K562 (cell line): ENCODE measurements at regions not wholly inside any gene's neighbourhood (a gene's known extent, or its start where the extent isn't known, plus 50 kb on each side); places are given as distances from the start of the nearest gene placed in this dataset.

ENCODE experiments used
- BACH1 ChIP-seq: fragments of 200-800 bp; sonication (Bioruptor generic); IDR thresholded peaks from 2 replicates; pipeline ENCODE4 v1.6.1; 2016; ENCODE audit warnings: missing genetic modification characterization, missing compliant biosample characterization
- CBX2 ChIP-seq: fragments of 200-600 bp; sonication (generic); IDR thresholded peaks from one replicate; pipeline ENCODE4 v1.6.1; 2012; ENCODE audit warnings: mild to moderate bottlenecking, low read length, inconsistent platforms; ENCODE audit not compliant: insufficient read depth, poor library complexity, severe bottlenecking
- CREB3 ChIP-seq: fragments of 450-650 bp; conservative IDR thresholded peaks from 2 replicates; pipeline ENCODE4 v1.6.1; 2016; ENCODE audit warnings: missing genetic modification characterization, low read depth, mild to moderate bottlenecking, missing compliant biosample characterization, moderate library complexity
- ETV1 ChIP-seq: fragments of 450-650 bp; conservative IDR thresholded peaks from 2 replicates; pipeline ENCODE4 v1.6.1; 2016; ENCODE audit warnings: missing genetic modification characterization, control low read depth, low read depth, missing compliant biosample characterization
- FOS ChIP-seq: IDR thresholded peaks from 3 replicates; pipeline ENCODE4 v1.6.1; 2011; ENCODE audit not compliant: insufficient read length; ENCODE audit errors: extremely low read depth
- GTF2A2 ChIP-seq: IDR thresholded peaks from 2 replicates; pipeline ENCODE4 v1.6.1; 2016; ENCODE audit warnings: mild to moderate bottlenecking, missing genetic modification characterization, missing compliant biosample characterization
- HEY1 ChIP-seq: fragments of 250-450 bp; sonication (Bioruptor Pico); IDR thresholded peaks from 2 replicates; pipeline ENCODE4 v1.5.0; 2020; ENCODE audit warnings: mild to moderate bottlenecking, moderate library complexity, borderline replicate concordance
- HNRNPLL ChIP-seq: fragments of 200-400 bp; formaldehyde crosslinking; IDR thresholded peaks from 2 replicates; pipeline ENCODE4 v1.6.1; 2017; ENCODE audit warnings: low read length, low read depth, mild to moderate bottlenecking; ENCODE audit not compliant: poor library complexity, severe bottlenecking
- MGA ChIP-seq: fragments of 450-650 bp; IDR thresholded peaks from 2 replicates; pipeline ENCODE4 v1.6.1; 2016; ENCODE audit warnings: mild to moderate bottlenecking, moderate library complexity
- NEUROD1 ChIP-seq: fragments of 150-350 bp; IDR thresholded peaks from 2 replicates; pipeline ENCODE4 v1.6.1; 2014; ENCODE audit warnings: borderline replicate concordance, low read length, low read depth; ENCODE audit not compliant: partially characterized antibody
- NFIX ChIP-seq: fragments of 250-450 bp; sonication (Bioruptor Pico); IDR thresholded peaks from 2 replicates; pipeline ENCODE4 v1.4.0; 2020; ENCODE audit warnings: low read depth, mild to moderate bottlenecking, moderate library complexity
- SIX5 ChIP-seq, 2 experiments: IDR thresholded peaks; 2 replicates each; pipeline ENCODE4 v1.6.1; 2011; ENCODE audit warnings: low read length in 2 of 2, borderline replicate concordance in 1 of 2, low read depth in 1 of 2, mild to moderate bottlenecking in 1 of 2, moderate library complexity in 1 of 2; ENCODE audit not compliant: insufficient read depth in 1 of 2
- SMAD1 ChIP-seq: fragments of 150-350 bp; IDR thresholded peaks from 2 replicates; pipeline ENCODE4 v1.6.1; 2014; ENCODE audit warnings: low read length, low read depth; ENCODE audit not compliant: partially characterized antibody
- ZNF197 ChIP-seq: fragments of 200-800 bp; sonication (Bioruptor generic); IDR thresholded peaks from 2 replicates; pipeline ENCODE4 v1.6.1; 2016; ENCODE audit warnings: low read depth, missing genetic modification characterization, missing compliant biosample characterization
- ZNF561 ChIP-seq: fragments of 450-650 bp; formaldehyde crosslinking; conservative IDR thresholded peaks from 2 replicates; pipeline ENCODE4 v1.4.0; 2020; ENCODE audit warnings: mild to moderate bottlenecking, moderate library complexity
- ZNF717 ChIP-seq: fragments of 250-450 bp; sonication (Bioruptor Pico); IDR thresholded peaks from 2 replicates; pipeline ENCODE4 v1.5.0; 2021

GRCh38 chr2:216292886-216293301, 79.4 kb downstream of the MARCHF4 start (continued):
- TF ChIP-seq HEY1 (CRISPR knock-in tag): no peak
- no peak for TF ChIP-seq ZNF561
- TF ChIP-seq ZNF197: no peak
- no peak for TF ChIP-seq CBX2
- no peak for TF ChIP-seq HNRNPLL
- no peak for TF ChIP-seq NEUROD1
- TF ChIP-seq SIX5 (IDR thresholded peaks at IDR 0.05; ENCODE audit: borderline replicate concordance in 1 of 2, insufficient read depth in 1 of 2, low read depth in 1 of 2, low read length in 2 of 2): no peak
- no peak for TF ChIP-seq ZNF717 (CRISPR knock-in tag)
- no peak for TF ChIP-seq ETV1 (tag)
- no peak for TF ChIP-seq GTF2A2 (tag)
- TF ChIP-seq SMAD1: no peak
- TF ChIP-seq FOS: no peak
- no peak for TF ChIP-seq BACH1 (tag)
- no peak for TF ChIP-seq NFIX (CRISPR knock-in tag)
- TF ChIP-seq CREB3 (tag): no peak
- TF ChIP-seq MGA: no peak
